NCI-H446 treated with DMSO at 0.1 percent for 48 hours (cell line): ENCODE measurements at regions not wholly inside any gene's neighbourhood (a gene's known extent, or its start where the extent isn't known, plus 50 kb on each side); places are given as distances from the start of the nearest gene placed in this dataset.
"Not testable (repeated sequence)": the region's sequence is repeated elsewhere in the genome, so short reads cannot be mapped to it uniquely, and the experiment has no call there.

Experiments
- DNase-seq: peaks from one replicate; lab custom pipeline; 2025; lab: John Stamatoyannopoulos, UW

GRCh38 chr10:9211228-9211627 lies 1156.7 kb downstream of the GATA3 start:
- DNase-seq: no peak

DNA sequence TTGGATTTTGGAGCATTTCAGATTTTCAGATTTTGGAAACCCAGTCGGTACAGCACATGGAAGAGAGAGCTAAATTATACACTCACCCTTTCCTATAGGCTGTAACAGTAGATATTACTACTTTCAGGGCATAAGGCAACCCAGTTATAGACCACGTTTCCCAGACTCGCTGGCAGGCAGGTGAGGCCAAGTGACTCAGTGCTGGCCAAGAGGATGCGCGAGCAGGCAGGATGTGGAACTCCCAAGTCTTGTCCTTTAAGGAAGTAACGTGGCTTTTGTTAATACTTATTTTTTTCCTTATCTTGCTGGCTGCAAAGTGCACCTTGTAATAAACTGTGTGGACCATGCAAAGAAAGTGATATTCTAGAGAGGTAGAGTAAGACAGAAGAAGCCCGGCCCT lies 1160.1 kb downstream of the GATA3 start:
- DNase-seq: no peak

GRCh38 chr10:9215121-9215520 lies 1160.6 kb downstream of the GATA3 start:
- no peak for DNase-seq

- DNase-seq: no peak
Observed at GRCh38 chr10:9219860-9220259, 1165.4 kb downstream of the GATA3 start.

DNA sequence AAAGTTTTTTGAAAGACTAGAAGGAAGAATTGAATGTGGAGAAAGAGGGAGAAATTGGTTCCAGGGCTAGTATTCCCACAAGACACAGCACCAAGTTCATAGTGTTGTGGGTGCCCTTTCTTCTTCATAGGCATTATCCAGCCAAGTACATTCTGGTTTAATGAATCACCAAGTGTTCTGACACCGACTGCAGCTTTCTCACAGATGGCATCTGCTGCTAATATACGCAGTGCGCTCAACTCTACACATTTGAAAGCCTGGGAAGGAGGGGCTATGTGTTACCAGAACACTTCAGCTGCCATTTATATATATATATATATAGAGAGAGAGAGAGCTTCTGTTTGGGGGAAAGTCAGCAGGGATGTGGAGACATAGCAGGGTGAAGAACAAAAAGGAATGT lies 1168.4 kb downstream of the GATA3 start:
- DNase-seq: no peak

DNA sequence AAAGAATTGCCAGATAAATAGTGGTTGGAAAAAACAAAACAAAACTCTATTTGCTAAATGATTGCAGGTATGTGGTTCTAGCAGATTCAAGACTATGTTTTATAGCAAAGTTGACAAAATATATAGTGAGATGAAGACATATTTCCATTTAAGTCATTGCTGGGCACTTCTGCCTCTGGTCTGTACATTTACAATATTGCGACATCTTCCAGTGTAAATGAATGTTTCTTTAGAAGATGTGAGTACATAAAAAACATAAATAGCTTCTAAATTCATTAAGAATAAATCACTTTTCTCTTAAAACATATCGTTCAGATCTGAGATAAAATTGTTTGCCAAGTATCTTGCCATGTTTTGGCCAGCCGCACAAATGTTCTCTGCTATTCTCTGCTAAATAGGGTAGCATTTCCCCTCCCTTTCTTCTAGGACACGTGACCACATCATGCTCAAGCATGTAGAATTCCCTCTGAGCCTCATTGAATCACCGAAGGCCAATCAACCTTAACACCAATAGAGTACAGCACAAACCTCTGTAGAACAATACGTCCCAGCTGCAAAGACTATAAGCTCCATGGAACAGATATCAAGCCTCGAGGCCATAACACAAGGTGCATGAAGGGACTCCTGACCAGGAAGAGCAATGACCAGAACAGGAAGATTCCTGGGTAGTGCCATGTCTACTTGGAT lies 1173.3 kb downstream of the GATA3 start:
- DNase-seq: no peak

- DNase-seq: no peak
Observed at GRCh38 chr10:9228771-9229170, 1174.3 kb downstream of the GATA3 start.

DNA sequence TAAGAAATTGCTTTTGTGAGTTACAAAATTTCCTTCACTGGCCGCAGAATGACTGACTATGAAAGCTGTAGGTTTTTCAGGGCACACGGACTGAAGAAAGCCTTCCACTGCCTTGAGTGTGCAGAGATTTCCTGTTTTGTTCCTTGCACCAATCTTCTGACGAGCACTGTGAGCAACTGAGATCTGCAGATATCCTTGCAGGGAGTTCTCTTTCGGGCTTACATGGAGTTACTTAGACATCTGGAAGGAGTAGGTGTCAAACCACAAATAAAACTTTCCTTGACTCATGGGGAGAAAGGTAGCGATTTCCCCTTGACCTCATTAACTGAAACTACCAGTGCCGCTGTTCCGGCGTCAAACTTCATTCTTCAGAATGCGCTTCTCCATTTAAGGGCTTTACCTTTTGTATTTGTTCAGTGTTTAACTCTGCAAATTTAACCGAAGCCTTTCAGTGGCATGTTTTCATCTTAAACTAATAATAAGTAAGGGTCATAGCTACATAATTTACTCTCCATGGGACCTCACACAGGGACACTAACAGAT lies 1175.3 kb downstream of the GATA3 start:
- DNase-seq: no peak

DNA sequence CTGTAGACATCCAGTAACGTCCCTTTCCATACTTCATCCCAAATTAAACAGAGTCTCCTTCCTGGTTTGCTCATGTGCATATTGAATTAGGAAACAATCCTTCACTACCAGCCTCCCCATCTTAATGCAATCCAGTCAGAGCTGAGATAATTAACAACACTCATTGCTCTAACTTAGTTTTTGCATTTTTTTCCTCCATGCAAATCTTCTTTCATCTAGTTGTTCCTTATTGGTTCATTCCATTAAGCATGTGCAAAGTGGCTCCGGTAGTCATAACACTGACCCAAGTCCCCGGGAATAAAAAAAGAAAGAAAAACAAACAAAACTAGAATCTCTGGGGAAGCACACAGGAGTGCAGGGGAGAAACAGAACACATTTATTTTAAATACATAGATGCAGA lies 1176.1 kb downstream of the GATA3 start:
- DNase-seq: no peak

GRCh38 chr10:9234191-9234590 lies 1179.7 kb downstream of the GATA3 start:
- no peak for DNase-seq

GRCh38 chr10:9238041-9238440 lies 1183.6 kb downstream of the GATA3 start:
- DNase-seq: no peak

DNA sequence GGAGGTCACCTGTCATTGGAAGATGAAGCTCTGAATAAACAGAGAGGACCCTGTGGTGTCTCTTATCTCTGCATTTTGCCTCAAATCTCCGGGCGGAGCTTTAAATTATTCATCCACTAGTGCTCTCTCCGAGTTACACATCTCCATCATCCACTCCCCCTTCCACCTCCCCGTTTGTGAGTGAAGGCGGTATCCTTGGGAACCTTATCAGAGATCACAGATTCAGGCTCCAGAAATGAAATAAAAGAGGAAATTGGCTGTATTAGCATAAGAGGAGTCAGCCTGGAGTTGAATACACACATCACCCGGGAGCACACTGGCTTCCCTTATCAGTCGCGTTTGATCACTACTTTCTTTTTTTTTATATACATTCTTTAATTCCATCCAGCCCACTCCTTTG lies 1184.8 kb downstream of the GATA3 start:
- DNase-seq: no peak

GRCh38 chr10:9243941-9244411 lies 1189.5 kb downstream of the GATA3 start:
- no peak for DNase-seq

DNA sequence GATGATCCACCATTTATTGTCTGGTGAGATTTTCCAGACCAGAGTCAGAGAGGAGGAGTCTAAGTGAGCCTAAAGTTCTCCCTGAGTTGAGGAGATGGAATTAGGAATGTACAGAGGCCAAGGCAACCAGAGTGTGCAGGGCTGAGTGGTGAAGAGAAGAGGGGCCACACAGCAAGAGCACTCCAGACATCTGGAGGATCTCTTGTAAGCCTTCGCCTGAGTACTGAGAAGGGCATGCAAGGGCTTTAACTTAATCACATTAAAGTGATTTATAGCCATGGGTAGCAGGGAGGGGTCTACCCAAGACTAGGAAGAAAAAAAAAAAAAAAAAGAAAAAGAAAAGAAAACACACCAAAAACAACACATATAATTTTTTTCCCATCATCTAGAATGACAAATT lies 1190.4 kb downstream of the GATA3 start:
- no peak for DNase-seq

DNA sequence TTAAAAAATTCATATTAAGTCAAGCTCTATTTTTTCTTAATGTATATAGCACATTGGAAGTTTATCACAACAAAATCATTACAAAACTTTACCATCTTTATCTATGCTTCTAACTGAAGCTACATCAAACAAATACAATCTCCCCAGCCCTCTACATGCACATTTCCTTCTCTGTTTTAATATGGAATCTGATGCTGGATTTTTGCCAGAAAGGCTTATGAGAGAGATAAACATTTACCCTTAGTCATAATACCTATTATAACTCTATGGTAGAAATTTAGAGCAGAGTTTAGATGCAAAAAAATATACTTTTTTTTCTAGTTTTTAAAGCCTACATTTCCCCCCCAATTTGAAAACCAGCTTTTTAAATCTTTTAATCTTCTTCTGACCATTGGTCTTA lies 1198.6 kb downstream of the GATA3 start:
- no peak for DNase-seq

DNA sequence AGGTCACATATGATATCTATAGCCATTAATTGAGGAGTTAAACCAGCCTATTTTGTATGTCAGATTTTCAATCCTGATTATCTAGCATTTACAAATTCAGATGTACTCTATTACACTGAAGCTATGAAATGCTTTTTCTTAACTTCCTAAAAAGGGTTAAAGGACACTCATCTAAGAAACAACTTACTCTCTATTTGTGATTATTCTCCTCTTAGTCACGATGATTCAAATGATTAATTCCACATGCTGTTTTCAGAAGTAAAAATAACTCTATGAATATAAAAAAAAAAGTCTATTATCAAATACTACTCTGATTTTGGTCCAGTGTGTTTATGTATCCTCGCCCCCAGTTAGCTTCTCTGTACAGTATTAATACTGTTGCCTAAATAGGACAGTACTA lies 1199.9 kb downstream of the GATA3 start:
- no peak for DNase-seq

DNA sequence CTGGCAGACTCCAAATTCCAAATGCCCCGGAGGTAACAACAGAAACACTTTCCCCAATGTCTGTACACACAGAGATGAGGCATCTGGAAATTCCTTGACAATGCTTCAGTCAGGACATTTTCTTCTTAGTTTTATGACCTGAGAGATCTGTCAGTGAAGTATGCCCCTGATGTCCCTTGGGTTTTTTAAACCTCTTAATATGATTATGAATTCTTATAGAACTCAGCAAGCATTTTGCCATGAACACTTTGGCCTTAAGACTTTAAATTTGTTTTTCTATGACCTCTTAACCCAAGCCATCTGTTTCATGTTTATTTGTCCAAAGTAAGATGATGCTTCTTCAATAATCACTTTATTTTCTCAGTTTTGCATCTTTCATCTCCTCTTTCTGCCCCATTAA lies 1206.2 kb downstream of the GATA3 start:
- no peak for DNase-seq

DNA sequence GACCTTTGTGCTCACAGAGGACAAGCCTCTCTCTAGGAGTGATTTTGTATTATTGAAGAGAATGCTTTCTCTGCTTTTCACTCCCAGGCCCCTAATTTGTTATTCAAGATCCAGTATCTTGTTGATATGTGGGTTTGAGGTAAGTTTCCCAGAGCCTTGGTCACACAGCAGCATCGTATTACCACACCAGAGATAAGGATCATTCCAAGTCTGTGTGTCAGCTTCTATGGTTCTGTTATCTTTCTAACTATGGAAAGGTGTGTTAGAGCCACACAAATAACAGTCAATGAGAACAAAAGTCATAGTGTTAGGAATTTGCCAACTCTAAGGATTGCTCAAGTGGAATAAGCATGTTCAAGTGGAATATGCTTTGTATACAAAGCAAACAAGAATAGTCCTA lies 1208.3 kb downstream of the GATA3 start:
- DNase-seq: no peak

DNA sequence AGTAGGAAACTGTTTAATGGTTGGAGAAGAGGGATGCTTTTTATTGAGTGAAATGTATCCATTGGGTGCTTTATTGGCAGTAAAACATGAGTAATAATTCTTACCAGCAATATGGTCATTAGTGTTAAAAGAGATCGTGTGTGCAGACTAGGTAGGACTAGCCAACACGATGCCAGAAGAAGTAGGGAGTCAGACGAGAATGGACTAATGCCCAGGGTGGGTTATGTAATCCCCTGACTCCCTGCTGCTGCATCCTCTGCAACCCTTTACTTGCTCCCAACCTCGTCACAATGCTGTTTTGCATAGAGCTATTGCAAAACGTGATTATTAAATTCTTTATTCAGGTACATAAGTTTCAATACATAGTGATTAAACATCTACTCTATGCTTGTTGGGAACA lies 1213.7 kb downstream of the GATA3 start:
- no peak for DNase-seq

- DNase-seq: not testable (repeated sequence)
Observed at GRCh38 chr10:9273126-9273833, 1218.8 kb downstream of the GATA3 start.

DNA sequence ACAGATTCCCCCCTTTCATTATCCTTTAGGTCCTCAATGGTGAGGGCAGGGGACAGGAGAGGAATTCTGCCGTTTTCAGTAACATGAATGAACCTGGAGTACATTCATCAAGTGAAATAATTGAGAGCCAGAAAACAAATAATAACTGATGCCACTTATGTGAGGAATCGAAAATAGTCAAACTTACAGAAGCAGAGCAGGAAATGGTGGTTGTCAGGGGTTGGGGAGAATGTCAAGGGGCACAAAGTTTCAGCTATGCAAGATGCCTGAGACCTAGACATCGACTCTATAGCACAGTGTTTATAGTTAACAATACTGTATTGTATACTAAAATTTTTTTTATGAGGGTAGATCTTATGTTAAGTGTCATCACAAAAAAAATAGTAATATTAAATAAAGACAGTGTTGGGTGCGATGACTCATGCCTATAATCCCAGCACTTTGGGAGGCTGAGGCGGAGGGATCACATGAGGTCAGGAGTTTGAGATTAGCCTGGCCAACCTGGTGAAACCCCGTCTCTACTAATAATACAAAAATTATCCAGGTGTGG lies 1219.8 kb downstream of the GATA3 start:
- no peak for DNase-seq

GRCh38 chr10:9275861-9276260 lies 1221.4 kb downstream of the GATA3 start:
- no peak for DNase-seq

DNA sequence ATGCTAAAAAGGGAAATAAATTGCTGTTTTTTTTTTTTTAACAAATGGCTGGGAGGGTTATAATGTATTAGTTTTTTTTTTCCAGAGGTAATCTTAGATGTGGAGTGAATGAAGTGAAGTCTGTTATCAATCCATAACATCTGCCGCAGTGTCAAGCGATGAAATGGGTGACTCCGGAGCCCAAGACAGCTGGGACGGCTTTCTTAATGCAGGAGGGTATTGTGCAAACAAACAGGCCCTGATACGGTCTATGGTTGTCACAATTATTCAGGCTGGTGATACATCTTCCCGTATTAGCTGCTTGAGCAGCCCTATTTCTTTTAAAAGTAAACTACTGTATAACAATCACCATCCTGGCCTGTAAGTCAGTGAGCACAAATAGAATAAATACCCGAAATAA lies 1231.2 kb downstream of the GATA3 start:
- DNase-seq: no peak
